H1 (cell line): ENCODE measurements at regions not wholly inside any gene's neighbourhood (a gene's known extent, or its start where the extent isn't known, plus 50 kb on each side); places are given as distances from the start of the nearest gene placed in this dataset.

Source experiments
- ASH2L ChIP-seq: fragments of 200-600, 300-600 bp; sonication (generic); IDR thresholded peaks from one replicate; pipeline ENCODE4 v1.7.1; 2017; ENCODE audit warnings: low read length
- SRF ChIP-seq: IDR thresholded peaks from 2 replicates; pipeline ENCODE4 v1.6.1; 2011; ENCODE audit warnings: mild to moderate bottlenecking, low read depth, low read length, moderate library complexity

DNA sequence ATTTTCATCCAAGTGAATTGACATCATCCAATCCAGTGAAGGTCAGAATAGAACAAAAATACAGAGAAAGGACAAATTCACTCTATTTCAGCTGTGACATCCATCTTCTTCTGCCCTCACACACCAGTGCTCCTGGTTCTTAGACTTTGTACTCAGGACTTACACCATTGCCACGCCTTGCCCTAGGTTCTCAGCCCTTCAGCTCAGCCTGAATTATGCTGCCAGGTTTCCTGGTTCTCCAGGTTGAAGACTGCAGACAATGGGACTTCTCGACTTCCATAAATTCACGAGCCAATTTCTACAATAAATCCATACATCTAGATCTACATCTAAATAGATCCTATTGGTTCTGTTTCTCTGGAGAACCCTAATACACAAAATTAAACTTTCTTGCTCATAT, 181.2 kb upstream of the KCND2 start (continued):
- TF ChIP-seq SRF: no peak
- no peak for TF ChIP-seq ASH2L
- TF ChIP-seq, all 59 proteins: peak for 0
